ENCODE measurements at regions not wholly inside any gene's neighbourhood (a gene's known extent, or its start where the extent isn't known, plus 50 kb on each side); places are given as distances from the start of the nearest gene placed in this dataset.

DNA sequence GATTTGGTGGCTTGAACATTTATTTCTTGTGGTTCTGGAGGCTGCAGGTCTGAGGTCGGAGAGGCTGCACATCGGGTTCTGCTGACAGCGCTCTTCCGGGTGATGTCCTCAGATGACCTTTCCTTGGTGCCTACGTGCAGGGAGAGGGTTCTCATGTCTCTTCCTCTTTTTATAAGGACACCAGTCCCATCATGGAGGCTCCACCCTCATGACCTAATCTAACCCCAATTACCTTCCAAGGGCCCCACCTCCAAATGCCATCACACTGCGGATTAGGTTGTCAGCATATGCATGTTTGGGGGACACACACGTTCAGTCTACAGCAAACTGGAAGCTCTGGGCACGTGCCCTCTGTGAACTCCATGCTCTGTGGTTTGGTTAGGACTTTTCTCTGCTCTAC is 338.6 kb downstream of the FGF9 start:
- Histone ChIP-seq H3K9ac (ENCODE audit: extremely low read depth, insufficient read length, low read length) (no peak overlapping the region), H3K23me2 (ENCODE audit: insufficient read length, low read depth, low read length, poor library complexity, severe bottlenecking) (no peaks in the 10 kb centered on the region), H4K91ac (ENCODE audit: insufficient read length, low read depth, low read length) (no peak overlapping the region), H3K9me3 (ENCODE audit: control insufficient read depth, low read depth, low read length) (no peaks in the 10 kb centered on the region), H4K20me1 (ENCODE audit: control insufficient read depth, insufficient read depth, insufficient read length) (no peaks in the 10 kb centered on the region), H3K79me1 (ENCODE audit: insufficient read depth, low read depth, low read length, poor library complexity, severe bottlenecking) (no peaks in the 10 kb centered on the region), H3K14ac (ENCODE audit: insufficient read depth, low read length) (no peak overlapping the region), H2BK5ac (ENCODE audit: insufficient read length, low read length) (no peak overlapping the region), H3K27ac (ENCODE audit: insufficient read length, low read depth, low read length) (no peak overlapping the region), H4K8ac (replicated peaks; ENCODE audit: insufficient read length, low read depth, low read length) (no peak overlapping the region), H2BK15ac (ENCODE audit: low read depth, low read length) (no peak overlapping the region), H3K56ac (ENCODE audit: insufficient read length, low read depth, low read length) (no peak overlapping the region), H2AFZ (ENCODE audit: low read length) (no peak overlapping the region), H2BK20ac (ENCODE audit: low read depth, low read length, poor library complexity, severe bottlenecking) (no peak overlapping the region), H3K18ac (ENCODE audit: insufficient read length, low read depth, low read length) (no peak overlapping the region), H3K27me3 (ENCODE audit: insufficient read depth, low read length) (no peaks in the 10 kb centered on the region), H3T11ph (ENCODE audit: low read length) (no peak overlapping the region), H3K79me2 (ENCODE audit: insufficient read depth, low read length) (no peaks in the 10 kb centered on the region), H2BK120ac (ENCODE audit: low read depth, low read length, poor library complexity, severe bottlenecking) (no peak overlapping the region), H4K5ac (ENCODE audit: insufficient read length, low read depth, low read length) (no peak overlapping the region), H3K23ac (ENCODE audit: insufficient read length, low read depth, low read length) (no peak overlapping the region), H3K4me2 (ENCODE audit: insufficient read depth, insufficient read length, low read length) (no peak overlapping the region), H3K4me1 (ENCODE audit: insufficient read depth, low read length) (no peaks in the 10 kb centered on the region), H2BK12ac (ENCODE audit: insufficient read length, low read depth, low read length) (no peak overlapping the region), H3K4ac (ENCODE audit: low read depth, low read length) (no peak overlapping the region), H2AK5ac (ENCODE audit: insufficient read length, low read length) (no peak overlapping the region)
- Mint-ChIP-seq H3K27me3 (ENCODE audit: low read depth) (0 out of 2 replicates have a peak, but pooled peaks cover 2% of the 10 kb centered on the region), H3K4me3 (no peak overlapping the region), H3K9me3 (peaks cover 0 to 4% of the 10 kb centered on the region in 2 experiments; a peak in 1 of 5 replicates), H3K36me3 (ENCODE audit: insufficient read depth in 1 of 3, low read depth in 3 of 3) (no peaks in the 10 kb centered on the region), H3K27ac (no peak overlapping the region), H3K4me1 (peaks cover 0 to 7% of the 10 kb centered on the region in 2 experiments; a peak in 2 of 4 replicates)
- no peak for DNase-seq
- no CpG with 5 or more reads among the region's 8 CpGs for WGBS (ENCODE audit: extremely low coverage, insufficient read length, low lambda C conversion rate)
- TF ChIP-seq, protein P1, sequence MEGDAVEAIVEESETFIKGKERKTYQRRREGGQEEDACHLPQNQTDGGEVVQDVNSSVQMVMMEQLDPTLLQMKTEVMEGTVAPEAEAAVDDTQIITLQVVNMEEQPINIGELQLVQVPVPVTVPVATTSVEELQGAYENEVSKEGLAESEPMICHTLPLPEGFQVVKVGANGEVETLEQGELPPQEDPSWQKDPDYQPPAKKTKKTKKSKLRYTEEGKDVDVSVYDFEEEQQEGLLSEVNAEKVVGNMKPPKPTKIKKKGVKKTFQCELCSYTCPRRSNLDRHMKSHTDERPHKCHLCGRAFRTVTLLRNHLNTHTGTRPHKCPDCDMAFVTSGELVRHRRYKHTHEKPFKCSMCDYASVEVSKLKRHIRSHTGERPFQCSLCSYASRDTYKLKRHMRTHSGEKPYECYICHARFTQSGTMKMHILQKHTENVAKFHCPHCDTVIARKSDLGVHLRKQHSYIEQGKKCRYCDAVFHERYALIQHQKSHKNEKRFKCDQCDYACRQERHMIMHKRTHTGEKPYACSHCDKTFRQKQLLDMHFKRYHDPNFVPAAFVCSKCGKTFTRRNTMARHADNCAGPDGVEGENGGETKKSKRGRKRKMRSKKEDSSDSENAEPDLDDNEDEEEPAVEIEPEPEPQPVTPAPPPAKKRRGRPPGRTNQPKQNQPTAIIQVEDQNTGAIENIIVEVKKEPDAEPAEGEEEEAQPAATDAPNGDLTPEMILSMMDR (conservative IDR thresholded peaks at IDR 0.05): no peak
